Suprapubic skin (tissue), 4 donors: ENCODE measurements at regions not wholly inside any gene's neighbourhood (a gene's known extent, or its start where the extent isn't known, plus 50 kb on each side); places are given as distances from the start of the nearest gene placed in this dataset.
"Not testable (repeated sequence)": the region's sequence is repeated elsewhere in the genome, so short reads cannot be mapped to it uniquely, and the experiment has no call there.

Source experiments
- DNase-seq, 2 donors: peaks; one replicate each; pipeline ENCODE4 v3.0.0-alpha.2; 2019; ENCODE audit warnings: low spot score in 2 of 2
- H3K27ac ChIP-seq: fragments of 200-600 bp; sonication (generic); one replicate; pipeline ENCODE4 v1.5.1; 2019
- H3K27me3 ChIP-seq: fragments of 200-600 bp; sonication (generic); one replicate; pipeline ENCODE4 v1.5.1; 2019
- H3K36me3 ChIP-seq: fragments of 200-600 bp; sonication (generic); one replicate; pipeline ENCODE4 v1.5.1; 2019
- H3K4me1 ChIP-seq: fragments of 200-600 bp; sonication (generic); one replicate; pipeline ENCODE4 v1.5.1; 2019
- H3K4me3 ChIP-seq: fragments of 200-600 bp; sonication (generic); one replicate; pipeline ENCODE4 v1.5.1; 2019; ENCODE audit warnings: mild to moderate bottlenecking
- H3K9me3 ChIP-seq: fragments of 200-600 bp; sonication (generic); one replicate; pipeline ENCODE4 v1.5.1; 2019
- CTCF ChIP-seq, 2 donors: fragments of 200-600 bp in 1 of 2; fragments of 450-650 bp in 1 of 2; sonication (generic) in 1 of 2; IDR thresholded peaks; one replicate each; pipeline ENCODE4 v1.5.1; 2016 to 2019; ENCODE audit warnings: antibody characterized with exemption in 2 of 2, mild to moderate bottlenecking in 1 of 2, moderate library complexity in 1 of 2
- EP300 ChIP-seq: sonication (generic); formaldehyde crosslinking; IDR thresholded peaks from one replicate; pipeline ENCODE4 v1.6.1; 2017; ENCODE audit warnings: antibody characterized with exemption
- POLR2A ChIP-seq, 2 donors: fragments of 450-650 bp; IDR thresholded peaks; one replicate each; pipeline ENCODE4 v1.6.1; 2017; ENCODE audit warnings: antibody characterized with exemption in 2 of 2, mild to moderate bottlenecking in 2 of 2, moderate library complexity in 2 of 2
- POLR2AphosphoS5 ChIP-seq, 3 donors: sonication (generic); formaldehyde crosslinking; IDR thresholded peaks; one replicate each; pipeline ENCODE4 v1.6.1; 2017; ENCODE audit warnings: antibody characterized with exemption in 3 of 3
- WGBS: methylation state at CpG from one replicate; pipeline ENCODE4 v1.1.5; 2018; 5-methylcytosine and 5-hydroxymethylcytosine counted together

- WGBS: 43% methylated on average over 4 of the region's 4 CpGs
- no peaks in the 10 kb centered on the region for H3K36me3 ChIP-seq
- H3K9me3 ChIP-seq: no peaks in the 10 kb centered on the region
- H3K27me3 ChIP-seq: peaks cover 19% of the 10 kb centered on the region
- TF ChIP-seq POLR2A (IDR thresholded peaks at IDR 0.05): no peak
- TF ChIP-seq CTCF (IDR thresholded peaks at IDR 0.05): no peak
- no peak for TF ChIP-seq EP300
- no peak for TF ChIP-seq POLR2AphosphoS5 (IDR thresholded peaks at IDR 0.05)
- no peak overlapping the region for H3K4me3 ChIP-seq
- H3K27ac ChIP-seq: no peak overlapping the region
- no peak for DNase-seq
- H3K4me1 ChIP-seq: no peaks in the 10 kb centered on the region
Observed at GRCh38 chr16:5216441-5217080, 119.0 kb upstream of the EEF2KMT start.

GRCh38 chr16:5215901-5216300 lies 118.3 kb upstream of the EEF2KMT start:
- no peak for TF ChIP-seq CTCF (IDR thresholded peaks at IDR 0.05)
- TF ChIP-seq EP300: no peak
- TF ChIP-seq POLR2AphosphoS5 (IDR thresholded peaks at IDR 0.05): no peak
- no peak for TF ChIP-seq POLR2A (IDR thresholded peaks at IDR 0.05)
- no peaks in the 10 kb centered on the region for H3K4me1 ChIP-seq
- no peak overlapping the region for H3K27ac ChIP-seq
- no peaks in the 10 kb centered on the region for H3K36me3 ChIP-seq
- H3K4me3 ChIP-seq: no peak overlapping the region
- peaks cover 19% of the 10 kb centered on the region for H3K27me3 ChIP-seq
- no peak for DNase-seq
- H3K9me3 ChIP-seq: no peaks in the 10 kb centered on the region
- WGBS: 6% methylated on average over 2 of the region's 2 CpGs

- H3K4me3 ChIP-seq: no peak overlapping the region
- H3K36me3 ChIP-seq: no peaks in the 10 kb centered on the region
- WGBS: 85% methylated on average over 7 of the region's 7 CpGs
- H3K9me3 ChIP-seq: no peaks in the 10 kb centered on the region
- H3K27ac ChIP-seq: no peak overlapping the region
- H3K27me3 ChIP-seq: peaks cover 19% of the 10 kb centered on the region
- no peak for DNase-seq
- TF ChIP-seq CTCF (IDR thresholded peaks at IDR 0.05) (no peak), POLR2A (IDR thresholded peaks at IDR 0.05) (no peak), EP300 (no peak), POLR2AphosphoS5 (IDR thresholded peaks at IDR 0.05) (no peak)
- no peaks in the 10 kb centered on the region for H3K4me1 ChIP-seq
Observed at GRCh38 chr16:5214466-5214865, 116.9 kb upstream of the EEF2KMT start.

- peaks cover 15% of the 10 kb centered on the region for H3K27me3 ChIP-seq
- not testable (repeated sequence) for H3K9me3 ChIP-seq, H3K27ac ChIP-seq, DNase-seq, H3K4me1 ChIP-seq, H3K4me3 ChIP-seq, H3K36me3 ChIP-seq
- 12% methylated on average over 3 of the region's 5 CpGs for WGBS
Observed at GRCh38 chr16:5212501-5212900, 114.9 kb upstream of the EEF2KMT start.

GRCh38 chr16:5207862-5208498 lies 110.4 kb upstream of the EEF2KMT start:
- DNase-seq, H3K4me1 ChIP-seq, H3K4me3 ChIP-seq, H3K27ac ChIP-seq, H3K9me3 ChIP-seq, H3K27me3 ChIP-seq, H3K36me3 ChIP-seq: not testable (repeated sequence)
- WGBS: 90% methylated on average over 1 of the region's 1 CpG

- peak in 1 of 2 donors; percentile 10 for DNase-seq
- Histone ChIP-seq H3K27me3 (no peaks in the 10 kb centered on the region), H3K9me3 (peaks cover 3% of the 10 kb centered on the region), H3K4me1 (no peaks in the 10 kb centered on the region), H3K36me3 (no peaks in the 10 kb centered on the region), H3K4me3 (no peak overlapping the region), H3K27ac (no peak overlapping the region)
- TF ChIP-seq POLR2A (IDR thresholded peaks at IDR 0.05): no peak
- no peak for TF ChIP-seq POLR2AphosphoS5 (IDR thresholded peaks at IDR 0.05)
- no peak for TF ChIP-seq EP300
- TF ChIP-seq CTCF (IDR thresholded peaks at IDR 0.05): no peak
- 87% methylated on average over 26 of the region's 26 CpGs for WGBS
Observed at GRCh38 chr16:5207001-5207523, 109.5 kb upstream of the EEF2KMT start.
